ENCODE measurements at regions not wholly inside any gene's neighbourhood (a gene's known extent, or its start where the extent isn't known, plus 50 kb on each side); places are given as distances from the start of the nearest gene placed in this dataset.

- Mint-ChIP-seq H3K27me3 (ENCODE audit: insufficient read depth) (peaks cover 11% of the 10 kb centered on the region), H3K9me3 (no peaks in the 10 kb centered on the region)
Measured at GRCh38 chr15:88748081-88748480, 55.2 kb upstream of the ACAN start.

DNA sequence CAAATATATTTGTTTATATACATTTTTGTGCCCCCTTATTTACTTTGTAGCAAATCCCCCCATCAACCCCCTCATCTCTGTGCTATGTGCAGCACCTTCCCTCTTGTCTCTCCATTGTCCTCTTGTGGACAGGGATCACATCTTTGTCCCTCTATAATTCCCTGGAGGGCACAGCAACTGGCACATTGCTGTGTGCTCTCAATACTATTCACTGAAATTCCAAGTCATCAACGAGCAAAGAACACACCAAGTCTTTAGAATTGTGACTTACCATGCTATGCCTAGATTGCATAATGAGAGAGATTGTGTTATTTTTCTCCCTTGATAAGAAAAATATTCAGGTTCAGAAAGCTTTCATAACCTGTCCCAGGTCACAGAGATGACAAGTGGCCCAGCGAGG, 54.6 kb upstream of the ACAN start:
- Histone ChIP-seq H3K36me3 (ENCODE audit: control insufficient read depth, insufficient read depth, low read length) (no peaks in the 10 kb centered on the region), H3K9ac (ENCODE audit: extremely low read depth, low read length, poor library complexity, severe bottlenecking) (no peak overlapping the region), H3K4me3 (ENCODE audit: low read length) (no peak overlapping the region), H3K9me3 (ENCODE audit: control insufficient read depth, low read length) (no peaks in the 10 kb centered on the region), H3K27me3 (ENCODE audit: control insufficient read depth, insufficient read depth, low read length, poor library complexity, severe bottlenecking) (peaks cover 3% of the 10 kb centered on the region), H3K27ac (ENCODE audit: low read depth, low read length) (no peak overlapping the region), H3K4me1 (ENCODE audit: control insufficient read depth, insufficient read depth, low read length) (no peaks in the 10 kb centered on the region)
- Mint-ChIP-seq H3K27me3 (ENCODE audit: insufficient read depth) (peaks cover 11% of the 10 kb centered on the region), H3K36me3 (ENCODE audit: low read depth) (no peaks in the 10 kb centered on the region), H3K27ac (no peak overlapping the region), H3K4me1 (no peaks in the 10 kb centered on the region), H3K9me3 (no peaks in the 10 kb centered on the region), H3K4me3 (no peak overlapping the region)
- 90 to 94% methylated on average over 2 of the region's 2 CpGs for WGBS, 2 experiments (ENCODE audit: insufficient coverage in 1 of 2, insufficient read length in 1 of 2)
- no peak for TF ChIP-seq CTCF (conservative IDR thresholded peaks at IDR 0.05)
- no peak for DNase-seq

More at GRCh38 chr15:88748081-88748480, 55.2 kb upstream of the ACAN start:
- TF ChIP-seq CTCF (conservative IDR thresholded peaks at IDR 0.05), result no peak
- Histone ChIP-seq H3K4me1 (ENCODE audit: control insufficient read depth, insufficient read depth, low read length) (no peaks in the 10 kb centered on the region), H3K27me3 (ENCODE audit: control insufficient read depth, insufficient read depth, low read length, poor library complexity, severe bottlenecking) (peaks cover 3% of the 10 kb centered on the region), H3K27ac (ENCODE audit: low read depth, low read length) (no peak overlapping the region), H3K36me3 (ENCODE audit: control insufficient read depth, insufficient read depth, low read length) (no peaks in the 10 kb centered on the region), H3K9me3 (ENCODE audit: control insufficient read depth, low read length) (no peaks in the 10 kb centered on the region), H3K4me3 (ENCODE audit: low read length) (no peak overlapping the region), H3K9ac (ENCODE audit: extremely low read depth, low read length, poor library complexity, severe bottlenecking) (no peak overlapping the region)
- Mint-ChIP-seq H3K27ac (no peak overlapping the region), H3K4me1 (no peaks in the 10 kb centered on the region), H3K4me3 (no peak overlapping the region), H3K36me3 (ENCODE audit: low read depth) (no peaks in the 10 kb centered on the region)
- DNase-seq, result no peak
- WGBS, 2 experiments (ENCODE audit: insufficient coverage in 1 of 2, insufficient read length in 1 of 2), result 96 to 100% methylated on average over 1 to 3 of the region's 3 CpGs

GRCh38 chr15:88749699-88750098, 53.5 kb upstream of the ACAN start:
- no peak overlapping the region for H3K27ac ChIP-seq (ENCODE audit: low read depth, low read length)
- no peak for DNase-seq
- H3K9ac ChIP-seq (ENCODE audit: extremely low read depth, low read length, poor library complexity, severe bottlenecking), result no peak overlapping the region
- no peak overlapping the region for H3K4me3 ChIP-seq (ENCODE audit: low read length)
- H3K36me3 ChIP-seq (ENCODE audit: control insufficient read depth, insufficient read depth, low read length), result no peaks in the 10 kb centered on the region
- no peak for TF ChIP-seq CTCF (conservative IDR thresholded peaks at IDR 0.05)
- H3K27me3 Mint-ChIP-seq (ENCODE audit: insufficient read depth), result peaks cover 10% of the 10 kb centered on the region
- no peak overlapping the region for H3K27ac Mint-ChIP-seq
- H3K36me3 Mint-ChIP-seq (ENCODE audit: low read depth), result no peaks in the 10 kb centered on the region
- no peaks in the 10 kb centered on the region for H3K27me3 ChIP-seq (ENCODE audit: control insufficient read depth, insufficient read depth, low read length, poor library complexity, severe bottlenecking)
- no peak overlapping the region for H3K4me3 Mint-ChIP-seq
- H3K4me1 Mint-ChIP-seq, result no peaks in the 10 kb centered on the region
- H3K4me1 ChIP-seq (ENCODE audit: control insufficient read depth, insufficient read depth, low read length), result no peaks in the 10 kb centered on the region
- H3K9me3 ChIP-seq (ENCODE audit: control insufficient read depth, low read length), result no peaks in the 10 kb centered on the region
- WGBS, 2 experiments (ENCODE audit: insufficient coverage in 1 of 2, insufficient read length in 1 of 2), result 88% methylated on average over 2 of the region's 2 CpGs
- H3K9me3 Mint-ChIP-seq, result no peaks in the 10 kb centered on the region
